Naive thymus-derived CD8-positive, alpha-beta T cell (primary cell): ENCODE measurements at regions not wholly inside any gene's neighbourhood (a gene's known extent, or its start where the extent isn't known, plus 50 kb on each side); places are given as distances from the start of the nearest gene placed in this dataset.
"Not testable (repeated sequence)": the region's sequence is repeated elsewhere in the genome, so short reads cannot be mapped to it uniquely, and the experiment has no call there.

Experiments used
- ATAC-seq, 2 donors: fragments of 150-1000 bp; cut with Tn5 transposase in 1 of 2; sonication (Bioruptor Pico), chemical (Tn5 transposase) in 1 of 2; 1 replicate in 1 of 2; 2 replicates in 1 of 2; pipeline ENCODE4 v1.10.0; 2021; ENCODE audit warnings: mild to moderate bottlenecking in 2 of 2, moderate library complexity in 2 of 2
- POLR2A ChIA-PET: fragments of 350-600 bp; sonication (Branson Sonifier 250); formaldehyde crosslinking; loops from one replicate; lab custom pipeline; 2021; ENCODE audit warnings: antibody characterized with exemption; lab: Charles Lee
- DNase-seq, 10 donors: peaks; one replicate each; pipeline versions ENCODE4 v3.0.0 to v3.0.0-alpha.2; 2020 to 2022
- H3K27ac Mint-ChIP-seq, 10 donors: one replicate each; pipeline ENCODE4 v1.8.0; 2020 to 2022; ENCODE audit warnings: mild to moderate bottlenecking in 10 of 10, mixed read lengths in 10 of 10, moderate library complexity in 4 of 10, inconsistent platforms in 1 of 10
- H3K27me3 Mint-ChIP-seq, 5 donors: one replicate each; pipeline ENCODE4 v1.8.0; 2021 to 2022; ENCODE audit warnings: mixed read lengths in 5 of 5
- H3K36me3 Mint-ChIP-seq, 3 donors: one replicate each; pipeline ENCODE4 v1.8.0; 2020 to 2022; ENCODE audit warnings: mixed read lengths in 3 of 3, mild to moderate bottlenecking in 2 of 3, inconsistent platforms in 1 of 3
- H3K4me1 Mint-ChIP-seq, 4 donors: one replicate each; pipeline ENCODE4 v1.8.0; 2021 to 2022; ENCODE audit warnings: mixed read lengths in 4 of 4
- H3K4me3 Mint-ChIP-seq, 10 donors: one replicate each; pipeline ENCODE4 v1.8.0; 2020 to 2022; ENCODE audit warnings: mild to moderate bottlenecking in 10 of 10, mixed read lengths in 10 of 10, moderate library complexity in 6 of 10, inconsistent platforms in 1 of 10
- H3K9me3 Mint-ChIP-seq, 9 donors: one replicate each; pipeline ENCODE4 v1.8.0; 2020 to 2022; ENCODE audit warnings: mixed read lengths in 9 of 9, mild to moderate bottlenecking in 3 of 9, inconsistent platforms in 1 of 9, moderate library complexity in 1 of 9

GRCh38 chr12:70077441-70077840 lies 165.8 kb upstream of the CNOT2 start:
- H3K9me3 Mint-ChIP-seq, result peaks cover 0 to 4% (median 0%) of the 10 kb centered on the region in 9 donors

GRCh38 chr12:70078161-70078560 lies 165.1 kb upstream of the CNOT2 start:
- peaks cover 0 to 5% (median 2%) of the 10 kb centered on the region in 9 donors for H3K9me3 Mint-ChIP-seq
- DNase-seq (no peak), ATAC-seq (no peak)
- no peak overlapping the region for H3K27ac Mint-ChIP-seq
- peaks cover 0 to 6% (median 0%) of the 10 kb centered on the region in 3 donors for H3K36me3 Mint-ChIP-seq
- H3K4me1 Mint-ChIP-seq, result peaks cover 0 to 9% (median 0%) of the 10 kb centered on the region in 4 donors
- peaks cover 0 to 10% (median 3%) of the 10 kb centered on the region in 5 donors for H3K27me3 Mint-ChIP-seq
- no peak overlapping the region for H3K4me3 Mint-ChIP-seq
- POLR2A ChIA-PET, result no interaction called here

More at GRCh38 chr12:70077441-70077840, 165.8 kb upstream of the CNOT2 start:
- Mint-ChIP-seq H3K27ac (no peak overlapping the region), H3K4me3 (no peak overlapping the region), H3K27me3 (peaks cover 0 to 5% (median 3%) of the 10 kb centered on the region in 5 donors), H3K36me3 (peaks cover 0 to 2% (median 0%) of the 10 kb centered on the region in 3 donors), H3K4me1 (peaks cover 0 to 9% (median 0%) of the 10 kb centered on the region in 4 donors)
- no peak for ATAC-seq
- POLR2A ChIA-PET, result no interaction called here
- no peak for DNase-seq

- POLR2A ChIA-PET, result no interaction called here
- H3K27me3 Mint-ChIP-seq, result peaks cover 0 to 10% (median 0%) of the 10 kb centered on the region in 5 donors
- DNase-seq (no peak), ATAC-seq (no peak)
- no peak overlapping the region for H3K27ac Mint-ChIP-seq
- peaks cover 0 to 5% (median 2%) of the 10 kb centered on the region in 9 donors for H3K9me3 Mint-ChIP-seq
- H3K4me3 Mint-ChIP-seq, result no peak overlapping the region
- H3K36me3 Mint-ChIP-seq, result peaks cover 0 to 6% (median 0%) of the 10 kb centered on the region in 3 donors
- peaks cover 0 to 9% (median 0%) of the 10 kb centered on the region in 4 donors for H3K4me1 Mint-ChIP-seq
These were observed 162.7 kb upstream of the CNOT2 start for GRCh38 chr12:70080566-70080965.

- H3K27ac Mint-ChIP-seq, result no peak overlapping the region
- H3K27me3 Mint-ChIP-seq, result peaks cover 0 to 18% (median 2%) of the 10 kb centered on the region in 5 donors
- H3K4me1 Mint-ChIP-seq, result peaks cover 0 to 9% (median 0%) of the 10 kb centered on the region in 4 donors
- DNase-seq (no peak), ATAC-seq (no peak)
- H3K9me3 Mint-ChIP-seq, result peaks cover 0 to 6% (median 2%) of the 10 kb centered on the region in 9 donors
- H3K4me3 Mint-ChIP-seq, result no peak overlapping the region
- POLR2A ChIA-PET, result no interaction called here
- peaks cover 0 to 6% (median 0%) of the 10 kb centered on the region in 3 donors for H3K36me3 Mint-ChIP-seq
These were observed 160.1 kb upstream of the CNOT2 start for GRCh38 chr12:70082997-70083676.

- Mint-ChIP-seq H3K27me3 (peaks cover 0 to 18% (median 2%) of the 10 kb centered on the region in 5 donors), H3K4me3 (no peak overlapping the region), H3K27ac (no peak overlapping the region), H3K36me3 (peaks cover 0 to 6% (median 0%) of the 10 kb centered on the region in 3 donors), H3K4me1 (peaks cover 0 to 9% (median 0%) of the 10 kb centered on the region in 4 donors), H3K9me3 (peaks cover 0 to 6% (median 2%) of the 10 kb centered on the region in 9 donors)
- POLR2A ChIA-PET, result no interaction called here
- DNase-seq (no peak), ATAC-seq (no peak)
These were observed 159.6 kb upstream of the CNOT2 start for GRCh38 chr12:70083677-70084020.

GRCh38 chr12:70086372-70086771 lies 156.9 kb upstream of the CNOT2 start:
- H3K9me3 Mint-ChIP-seq, H3K27ac Mint-ChIP-seq, H3K36me3 Mint-ChIP-seq, ATAC-seq, POLR2A ChIA-PET, DNase-seq, H3K4me1 Mint-ChIP-seq, H3K4me3 Mint-ChIP-seq: not testable (repeated sequence)
- H3K27me3 Mint-ChIP-seq, result peaks cover 0 to 18% (median 4%) of the 10 kb centered on the region in 5 donors

- H3K9me3 Mint-ChIP-seq, result no peaks in the 10 kb centered on the region
- POLR2A ChIA-PET, result no interaction called here
- ATAC-seq (no peak), DNase-seq (no peak)
- peaks cover 0 to 18% (median 4%) of the 10 kb centered on the region in 5 donors for H3K27me3 Mint-ChIP-seq
- no peak overlapping the region for H3K27ac Mint-ChIP-seq
- no peak overlapping the region for H3K4me3 Mint-ChIP-seq
- no peaks in the 10 kb centered on the region for H3K4me1 Mint-ChIP-seq
- H3K36me3 Mint-ChIP-seq, result no peaks in the 10 kb centered on the region
These were observed 152.2 kb upstream of the CNOT2 start for GRCh38 chr12:70091021-70091521.

- no peaks in the 10 kb centered on the region for H3K9me3 Mint-ChIP-seq
These were observed 148.8 kb upstream of the CNOT2 start for GRCh38 chr12:70094467-70094866.

GRCh38 chr12:70096759-70097410 lies 146.3 kb upstream of the CNOT2 start:
- peaks cover 0 to 4% (median 0%) of the 10 kb centered on the region in 5 donors for H3K27me3 Mint-ChIP-seq
- no peak overlapping the region for H3K4me3 Mint-ChIP-seq
- no peaks in the 10 kb centered on the region for H3K9me3 Mint-ChIP-seq
- no peaks in the 10 kb centered on the region for H3K36me3 Mint-ChIP-seq
- no peaks in the 10 kb centered on the region for H3K4me1 Mint-ChIP-seq
- POLR2A ChIA-PET, result interaction anchor here (0.7 kb wide), 1 partner anchor 1354 kb away, joined by 3 read pairs; no protein-coding TSS in a partner anchor
- no peak for DNase-seq
- H3K27ac Mint-ChIP-seq, result no peak overlapping the region
- no peak for ATAC-seq

More at GRCh38 chr12:70094467-70094866, 148.8 kb upstream of the CNOT2 start:
- Mint-ChIP-seq H3K36me3 (no peaks in the 10 kb centered on the region), H3K27me3 (peaks cover 0 to 5% (median 0%) of the 10 kb centered on the region in 5 donors), H3K4me1 (no peaks in the 10 kb centered on the region), H3K27ac (no peak overlapping the region), H3K4me3 (no peak overlapping the region)
- POLR2A ChIA-PET, result no interaction called here
- DNase-seq, result no peak
- no peak for ATAC-seq

GRCh38 chr12:70101064-70101463 lies 142.2 kb upstream of the CNOT2 start:
- Mint-ChIP-seq H3K4me3 (no peak overlapping the region), H3K4me1 (no peaks in the 10 kb centered on the region), H3K36me3 (no peaks in the 10 kb centered on the region), H3K9me3 (no peaks in the 10 kb centered on the region), H3K27me3 (peaks cover 0 to 4% (median 3%) of the 10 kb centered on the region in 5 donors), H3K27ac (no peak overlapping the region)
- POLR2A ChIA-PET, result no interaction called here
- no peak for ATAC-seq
- DNase-seq, result no peak

- H3K9me3 Mint-ChIP-seq, result peaks cover 0 to 37% (median 23%) of the 10 kb centered on the region in 9 donors
- ATAC-seq, result no peak
- POLR2A ChIA-PET, result no interaction called here
These were observed 136.9 kb upstream of the CNOT2 start for GRCh38 chr12:70106347-70106746.

GRCh38 chr12:70110085-70110484 lies 133.1 kb upstream of the CNOT2 start:
- Mint-ChIP-seq H3K27ac (no peak overlapping the region), H3K9me3 (peaks cover 0 to 52% (median 33%) of the 10 kb centered on the region in 9 donors), H3K4me3 (no peak overlapping the region), H3K4me1 (no peaks in the 10 kb centered on the region), H3K27me3 (peaks cover 1 to 14% (median 8%) of the 10 kb centered on the region in 5 donors), H3K36me3 (peaks cover 0 to 28% (median 3%) of the 10 kb centered on the region in 3 donors)
- ATAC-seq (no peak), DNase-seq (no peak)
- POLR2A ChIA-PET, result no interaction called here

More at GRCh38 chr12:70106347-70106746, 136.9 kb upstream of the CNOT2 start:
- no peak for DNase-seq
- Mint-ChIP-seq H3K36me3 (peaks cover 0 to 22% (median 3%) of the 10 kb centered on the region in 3 donors), H3K27me3 (peaks cover 1 to 14% (median 6%) of the 10 kb centered on the region in 5 donors), H3K4me1 (no peaks in the 10 kb centered on the region), H3K27ac (no peak overlapping the region), H3K4me3 (no peak overlapping the region)

GRCh38 chr12:70117670-70118069 lies 125.6 kb upstream of the CNOT2 start:
- POLR2A ChIA-PET, result no interaction called here
- ATAC-seq, result no peak
- Mint-ChIP-seq H3K4me3 (no peak overlapping the region), H3K36me3 (peaks cover 0 to 4% (median 0%) of the 10 kb centered on the region in 3 donors), H3K27me3 (peaks cover 0 to 6% (median under 1%) of the 10 kb centered on the region in 5 donors), H3K27ac (no peak overlapping the region), H3K4me1 (no peaks in the 10 kb centered on the region), H3K9me3 (peaks cover 0 to 10% (median 5%) of the 10 kb centered on the region in 9 donors)
- no peak for DNase-seq
